ENCODE measurements at regions not wholly inside any gene's neighbourhood (a gene's known extent, or its start where the extent isn't known, plus 50 kb on each side); places are given as distances from the start of the nearest gene placed in this dataset.
A peak's percentile ranks its signal among the peaks of the same experiment; 100 is the strongest.
"Not testable (repeated sequence)": the region's sequence is repeated elsewhere in the genome, so short reads cannot be mapped to it uniquely, and the experiment has no call there.

DNA sequence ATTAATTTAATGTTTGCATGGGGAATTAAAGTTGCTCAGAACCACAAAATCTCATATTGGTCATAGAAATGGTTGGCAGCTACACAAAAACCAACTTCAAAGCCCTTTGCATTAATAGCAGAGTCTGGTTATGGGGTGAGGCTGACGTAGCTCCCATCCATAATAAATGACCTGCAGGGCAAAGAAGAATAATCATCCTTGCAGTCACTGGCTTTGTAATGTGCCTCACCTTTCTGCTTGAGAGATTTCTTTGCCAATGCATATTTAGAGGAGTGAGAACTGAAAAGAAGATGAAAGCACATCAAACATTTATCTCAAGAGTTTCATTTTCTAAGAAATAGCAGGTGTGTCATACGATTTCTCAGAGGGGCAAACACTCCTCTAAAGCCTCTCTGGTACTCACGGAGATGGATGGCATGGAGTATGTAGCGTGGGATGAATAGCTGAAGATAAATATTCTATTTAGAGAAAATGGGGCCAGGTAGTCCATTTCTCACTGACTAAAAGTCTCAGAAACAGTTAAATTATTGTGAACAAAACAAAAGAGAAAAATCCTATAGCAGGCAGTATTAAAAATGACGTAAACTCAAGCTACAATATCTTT lies 1491.9 kb downstream of the FAM181B start:
- no peak for DNase-seq

DNA sequence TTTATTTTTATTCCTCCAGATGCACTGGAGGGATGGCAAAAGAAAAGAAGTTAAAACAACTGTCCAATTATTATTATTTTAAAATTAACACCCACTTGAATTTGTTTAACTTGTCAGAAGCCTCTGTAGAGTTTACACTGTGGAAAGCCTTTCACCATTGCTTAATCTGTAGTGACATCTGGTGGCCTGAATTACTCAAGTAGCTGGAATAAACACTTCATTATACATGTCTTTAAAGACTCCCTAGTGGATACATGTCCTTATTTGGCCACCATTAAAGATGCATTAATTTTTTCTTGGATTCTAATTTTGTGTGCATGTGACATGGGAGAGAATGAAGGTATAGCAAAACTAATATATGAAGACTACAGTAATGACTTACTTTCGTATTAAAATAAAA lies 1496.5 kb downstream of the FAM181B start:
- DNase-seq: peak; percentile 0 to 43

DNA sequence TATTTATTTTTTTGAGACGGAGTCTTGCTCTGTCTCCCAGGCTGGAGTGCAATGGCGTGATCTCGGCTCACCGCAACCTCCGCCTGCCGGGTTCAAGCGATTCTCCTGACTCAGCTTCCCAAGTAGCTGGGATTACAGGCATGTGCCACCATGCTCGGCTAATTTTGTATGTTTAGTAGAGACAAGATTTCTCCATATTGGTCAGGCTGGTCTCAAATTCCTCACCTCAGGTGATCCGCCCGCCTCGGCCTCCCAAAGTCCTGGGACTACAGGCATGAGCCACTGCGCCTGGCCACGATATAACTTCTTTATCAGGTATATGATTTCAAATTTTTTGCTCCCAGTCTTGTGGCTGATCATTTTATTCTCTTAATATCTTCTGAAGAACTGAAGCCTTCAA lies 1506.3 kb downstream of the FAM181B start:
- DNase-seq: not testable (repeated sequence)

DNA sequence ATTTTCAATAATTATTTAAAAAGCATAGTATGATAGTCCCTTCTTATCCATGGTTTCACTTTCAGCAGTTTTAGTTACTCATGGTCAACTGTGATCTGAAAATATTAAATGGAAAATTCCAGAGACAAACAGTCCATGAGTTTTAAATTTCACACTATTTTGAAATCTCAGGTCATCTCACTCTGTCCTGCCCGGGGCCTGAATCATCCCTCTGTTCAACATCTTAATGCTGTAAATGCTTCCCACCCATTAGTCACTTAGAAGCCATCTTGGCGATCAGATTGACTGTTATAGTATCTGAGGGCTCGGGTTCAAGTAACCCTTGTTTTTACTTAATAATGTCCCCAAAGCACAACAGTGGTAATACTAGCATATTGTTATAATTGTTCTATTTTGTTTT lies 1509.3 kb downstream of the FAM181B start:
- no peak for DNase-seq

DNA sequence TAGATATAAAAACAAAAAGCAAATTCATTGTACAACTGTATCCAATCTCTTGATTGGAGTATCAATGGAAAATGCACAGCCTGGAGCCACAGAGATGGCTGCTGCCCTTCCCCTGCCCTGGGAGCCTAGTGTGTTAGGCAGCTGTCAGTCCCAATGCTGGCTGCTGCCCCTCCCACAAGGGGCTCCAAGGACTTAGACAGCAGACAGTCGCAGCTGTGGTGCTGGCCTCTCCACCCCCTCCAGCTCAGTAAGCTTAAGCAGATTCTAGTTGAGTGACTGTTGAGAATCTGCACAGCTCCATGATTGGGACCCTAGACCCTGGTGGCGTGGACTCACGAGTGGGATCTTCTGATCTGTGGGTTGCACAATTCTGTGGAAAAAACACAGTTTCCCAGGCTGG lies 1511.2 kb downstream of the FAM181B start:
- no peak for DNase-seq

DNA sequence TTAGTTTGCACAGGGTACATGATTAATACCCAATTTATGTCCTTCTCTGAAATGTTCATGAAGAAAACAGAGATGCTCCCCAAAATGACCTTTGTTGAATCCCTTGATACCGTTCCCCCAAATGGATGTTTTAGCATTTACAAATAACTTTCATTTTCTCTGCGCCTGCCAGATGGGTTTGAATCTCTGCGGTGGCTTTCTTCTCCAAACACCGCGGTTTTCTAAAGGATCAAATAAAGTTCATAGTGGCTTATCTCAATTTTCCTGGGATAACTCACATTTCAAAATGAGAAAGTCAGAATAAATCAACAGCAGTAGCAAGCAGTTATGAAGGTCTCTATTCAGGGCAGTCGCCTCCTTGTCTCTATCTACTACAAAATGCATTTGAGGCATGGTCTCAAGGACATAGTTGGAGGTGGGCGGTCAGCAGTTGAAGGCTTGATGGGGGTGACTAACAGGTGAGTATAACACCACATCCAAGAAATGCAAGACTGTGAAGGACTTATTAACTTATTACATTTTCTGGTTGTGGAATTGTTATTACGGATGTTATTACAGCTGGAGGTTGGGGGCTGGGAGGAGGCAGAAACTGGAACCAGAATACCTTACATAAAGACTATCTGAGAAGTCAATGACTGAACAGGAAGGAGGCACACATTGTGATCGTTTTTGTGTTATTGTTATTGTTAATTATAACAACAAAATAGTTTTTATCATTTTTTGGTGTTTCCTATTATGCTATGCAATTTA lies 1513.3 kb downstream of the FAM181B start:
- no peak for DNase-seq

DNA sequence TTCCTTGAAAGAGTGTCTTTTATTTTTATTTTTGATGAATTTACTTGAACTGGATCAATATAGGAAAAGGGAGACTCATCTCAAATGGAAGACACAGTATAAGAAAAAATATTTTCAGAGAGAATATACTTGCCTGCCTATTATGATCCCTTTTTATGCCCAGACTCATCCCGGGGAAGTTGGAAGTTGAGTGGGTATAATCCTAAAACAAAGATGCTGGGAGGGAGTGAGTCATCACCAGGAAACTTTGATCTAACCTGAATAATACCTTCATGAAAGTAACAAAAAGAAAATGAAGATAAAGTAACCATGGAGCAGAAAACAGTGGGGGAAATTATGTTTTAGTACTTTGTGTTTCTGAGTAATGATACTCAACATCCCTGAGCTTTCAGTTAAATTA lies 1514.0 kb downstream of the FAM181B start:
- no peak for DNase-seq

DNA sequence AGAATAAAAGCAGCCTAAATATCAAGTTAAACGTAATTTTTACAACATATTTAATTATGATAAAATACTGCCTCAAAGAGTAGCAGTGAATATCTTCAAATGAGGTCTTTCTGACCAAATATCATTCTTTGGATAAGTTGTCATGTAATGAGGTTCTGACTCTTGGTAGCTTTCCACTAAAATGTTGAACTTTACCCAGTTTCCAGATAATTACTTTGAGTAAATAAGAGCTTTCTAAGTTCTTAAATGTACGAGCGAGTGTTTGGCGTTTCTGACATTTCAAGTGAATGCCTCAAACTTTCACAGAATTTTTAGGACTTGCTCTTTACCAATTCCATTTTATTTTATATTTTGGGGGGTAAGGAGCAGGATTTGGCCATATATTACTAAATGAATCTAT lies 1515.2 kb downstream of the FAM181B start:
- DNase-seq: no peak

DNA sequence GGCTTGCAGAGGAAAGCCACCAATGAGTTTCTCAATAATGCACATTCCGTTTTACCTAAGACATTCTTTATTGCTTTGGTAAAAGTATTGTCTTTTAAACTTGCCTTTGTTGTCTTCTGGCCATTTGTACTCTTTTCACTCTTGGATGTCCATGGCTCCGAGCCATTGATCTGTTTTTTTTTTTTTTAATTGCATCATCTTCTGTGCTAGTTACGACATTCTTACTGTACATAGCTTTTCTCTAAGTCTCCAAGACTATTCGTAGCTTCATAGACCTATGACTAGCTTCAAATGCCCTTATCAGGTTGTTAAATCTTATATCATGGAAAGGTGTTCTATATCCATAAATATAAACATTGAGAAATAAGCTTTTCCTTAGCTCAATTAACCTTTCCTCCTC lies 1522.6 kb downstream of the FAM181B start:
- DNase-seq: no peak

DNA sequence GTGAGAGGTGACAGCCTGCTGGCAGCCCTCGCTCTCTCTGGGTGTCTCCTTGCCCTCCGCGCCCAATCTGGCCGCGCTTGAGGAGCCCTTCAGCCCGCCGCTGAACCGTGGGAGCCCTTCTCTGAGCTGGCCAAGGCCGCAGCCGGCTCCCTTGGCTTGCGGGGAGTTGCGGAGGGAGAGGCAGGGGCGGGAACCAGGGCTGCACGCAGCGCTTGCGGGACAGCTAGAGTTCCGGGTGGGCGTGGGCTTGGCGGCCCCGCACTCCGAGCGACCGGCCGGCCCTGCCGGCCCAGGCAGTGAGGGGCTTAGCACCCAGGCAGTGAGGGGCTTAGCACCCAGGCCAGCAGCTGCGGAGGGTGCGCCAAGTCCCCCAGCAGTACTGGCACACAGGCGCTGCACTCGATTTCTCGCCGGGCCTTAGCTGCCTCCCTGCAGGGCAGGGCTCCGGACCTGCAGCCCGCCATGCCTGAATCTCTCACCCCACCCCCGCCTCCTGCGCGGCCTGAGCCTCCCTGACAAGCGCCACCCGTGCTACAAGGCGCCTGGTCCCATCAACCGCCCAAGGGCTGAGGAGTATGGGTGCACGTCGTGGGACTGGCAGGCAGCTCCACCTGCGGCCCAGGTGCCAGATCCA lies 1526.1 kb downstream of the FAM181B start:
- no peak for DNase-seq

DNA sequence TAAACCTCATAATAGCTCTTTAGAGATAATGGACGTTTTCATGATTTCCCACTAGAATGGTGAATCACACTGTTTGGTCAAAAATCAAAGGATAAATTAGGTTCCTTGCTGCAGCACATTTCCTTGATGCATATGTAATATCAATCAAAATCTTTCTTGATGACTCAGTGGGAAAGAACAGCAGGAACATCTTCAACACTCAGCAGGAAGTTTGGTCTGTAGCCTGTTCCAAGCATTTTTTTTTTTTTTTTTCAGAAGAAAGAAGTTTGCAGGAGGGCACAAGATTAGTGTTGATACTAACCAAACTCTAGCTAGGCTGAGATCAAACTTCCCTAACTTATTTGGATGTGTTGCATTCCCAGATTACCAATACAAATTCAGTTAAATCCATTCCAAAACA lies 1529.8 kb downstream of the FAM181B start:
- DNase-seq: no peak

DNA sequence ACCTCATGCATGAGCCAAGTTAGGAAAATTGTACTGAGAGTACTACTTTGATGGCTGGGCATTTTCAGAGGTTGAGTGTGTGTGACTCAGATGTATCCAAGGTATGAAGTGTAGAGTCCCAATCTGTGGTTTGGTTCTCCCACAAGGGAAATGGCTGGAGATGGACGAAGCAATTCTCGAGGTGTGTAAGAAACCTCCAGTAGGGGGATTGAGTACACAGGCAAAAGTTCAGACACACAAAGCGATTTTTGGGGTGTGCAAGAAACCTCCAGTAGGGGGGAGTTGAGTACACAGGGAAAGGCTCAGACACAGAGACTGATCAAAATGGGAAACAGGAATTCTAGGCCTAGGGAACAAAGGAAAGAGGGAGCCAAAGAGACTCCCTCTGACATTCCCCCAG lies 1536.3 kb downstream of the FAM181B start:
- no peak for DNase-seq

DNA sequence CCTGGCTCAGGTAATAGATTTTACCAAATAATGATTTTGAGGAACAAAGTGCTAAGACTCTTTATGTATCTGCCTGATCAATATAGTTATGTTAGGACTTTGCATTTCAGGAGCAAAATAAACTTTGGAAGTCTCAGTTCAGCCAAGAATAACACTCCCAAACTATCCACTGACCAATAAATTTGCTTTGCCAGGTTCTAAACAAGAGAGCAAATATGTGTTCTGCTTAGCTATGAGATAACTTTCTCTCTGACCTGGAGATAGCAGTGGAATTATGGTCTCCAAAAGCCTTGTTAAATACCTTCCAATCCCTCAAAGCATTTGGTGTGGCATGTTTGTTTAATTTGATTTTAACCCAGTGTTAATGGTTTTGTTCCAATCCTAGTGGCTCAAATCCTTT lies 1541.1 kb downstream of the FAM181B start:
- DNase-seq: no peak

DNA sequence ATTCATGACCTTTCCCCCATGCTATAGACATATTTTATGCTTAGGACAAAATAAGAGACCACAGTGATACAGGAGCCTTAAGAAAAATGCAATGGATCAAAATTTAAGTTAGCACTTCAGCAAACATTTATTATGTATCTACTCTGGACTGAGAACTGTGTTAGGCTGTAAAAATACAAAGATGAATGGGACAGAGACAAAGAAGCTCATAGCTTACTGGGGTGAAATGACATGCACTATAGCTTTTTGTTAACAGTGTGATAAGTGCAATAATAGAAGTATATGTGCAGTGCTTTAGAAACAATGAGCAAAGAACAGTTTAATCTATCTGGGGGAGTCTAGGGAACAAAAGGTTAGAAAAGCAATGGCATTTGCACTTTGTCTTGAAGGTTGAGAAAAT lies 1543.1 kb downstream of the FAM181B start:
- DNase-seq: no peak

DNA sequence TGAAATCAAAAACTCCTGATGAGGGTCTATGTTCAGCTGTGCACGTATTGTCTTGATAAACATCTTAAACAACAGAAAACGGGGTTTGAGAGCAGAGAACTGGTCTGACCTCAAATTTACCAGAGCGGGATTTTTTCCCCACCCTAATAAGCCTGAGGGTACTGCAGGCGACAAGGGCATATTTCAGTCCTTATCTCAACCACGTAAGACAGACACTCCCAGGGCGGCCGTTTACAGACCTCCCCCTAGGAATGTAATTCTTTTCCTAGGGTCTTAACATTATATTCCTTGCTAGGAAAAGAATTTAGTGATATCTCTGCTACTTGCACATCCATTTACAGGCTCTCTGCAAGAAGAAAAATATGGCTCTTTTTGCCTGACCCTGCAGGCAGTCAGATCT lies 1546.6 kb downstream of the FAM181B start:
- not testable (repeated sequence) for DNase-seq

DNA sequence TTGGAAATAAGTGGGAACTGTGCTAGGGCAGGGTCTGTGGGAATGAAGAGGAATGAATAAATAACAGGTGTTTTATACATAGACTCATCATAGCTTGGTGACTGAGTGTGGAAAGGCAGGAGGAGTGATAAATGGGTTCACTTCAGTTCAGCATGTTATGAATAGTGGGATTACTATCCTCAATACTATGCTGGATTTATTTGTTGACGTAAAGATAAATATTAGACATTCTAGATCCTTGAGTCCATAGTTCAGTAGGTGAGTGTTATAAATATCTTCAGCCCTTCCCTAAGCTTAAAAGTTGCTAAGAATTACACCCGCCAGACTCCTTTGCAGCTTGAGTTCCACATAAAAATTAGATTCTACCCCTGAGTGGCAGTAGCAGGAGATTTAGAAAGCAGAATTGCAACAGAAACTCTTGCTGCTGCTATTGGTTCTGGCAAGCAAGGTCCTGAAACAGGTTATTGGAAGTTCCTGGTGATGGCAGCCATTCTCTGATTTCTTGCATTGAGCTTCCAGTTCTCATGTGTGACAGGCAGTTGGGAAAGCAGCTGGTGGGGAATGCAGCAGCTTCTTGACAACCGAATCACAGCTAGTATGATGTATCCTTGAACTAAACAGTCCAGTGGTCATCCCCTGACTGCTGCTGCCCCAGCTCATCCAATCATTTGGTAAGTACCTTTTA lies 1558.9 kb downstream of the FAM181B start:
- no peak for DNase-seq

DNA sequence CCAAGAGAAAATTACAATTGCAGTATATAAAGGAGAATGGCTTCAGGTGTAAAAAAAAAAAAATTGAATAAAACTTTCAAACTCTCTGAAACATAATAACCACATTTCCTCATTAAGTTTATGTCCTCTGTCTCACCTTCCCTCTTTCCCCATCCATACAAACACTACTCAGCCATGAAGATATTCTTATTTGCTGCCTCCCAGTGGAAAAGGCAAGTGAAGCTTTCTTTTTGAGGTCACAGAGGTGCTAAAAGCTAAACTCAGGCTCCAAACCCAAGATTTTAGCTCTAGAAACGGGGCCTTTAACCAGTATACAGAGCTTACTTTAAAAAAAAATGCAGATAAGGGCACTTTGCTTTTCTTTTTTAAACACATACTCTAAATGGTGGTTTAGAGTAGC lies 1568.5 kb downstream of the FAM181B start:
- no peak for DNase-seq

DNA sequence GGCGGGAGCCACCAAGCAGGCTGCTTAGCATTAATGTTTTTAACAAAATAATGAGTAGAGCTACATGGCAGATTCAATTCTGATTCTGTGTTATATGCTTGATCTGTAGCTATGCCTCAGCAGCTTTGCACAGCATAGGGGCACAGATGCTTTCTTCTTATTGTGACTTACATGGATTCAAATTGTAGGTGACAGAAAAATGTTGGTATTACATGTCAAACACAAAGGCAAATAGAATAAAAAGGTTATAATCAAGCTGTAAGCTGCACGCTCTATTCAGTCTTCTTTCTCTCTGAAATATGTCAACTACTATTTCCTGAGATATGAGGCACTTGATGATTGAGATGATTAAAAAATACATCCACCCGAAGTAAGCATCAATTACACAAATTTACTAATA lies 1573.8 kb downstream of the FAM181B start:
- DNase-seq: no peak

DNA sequence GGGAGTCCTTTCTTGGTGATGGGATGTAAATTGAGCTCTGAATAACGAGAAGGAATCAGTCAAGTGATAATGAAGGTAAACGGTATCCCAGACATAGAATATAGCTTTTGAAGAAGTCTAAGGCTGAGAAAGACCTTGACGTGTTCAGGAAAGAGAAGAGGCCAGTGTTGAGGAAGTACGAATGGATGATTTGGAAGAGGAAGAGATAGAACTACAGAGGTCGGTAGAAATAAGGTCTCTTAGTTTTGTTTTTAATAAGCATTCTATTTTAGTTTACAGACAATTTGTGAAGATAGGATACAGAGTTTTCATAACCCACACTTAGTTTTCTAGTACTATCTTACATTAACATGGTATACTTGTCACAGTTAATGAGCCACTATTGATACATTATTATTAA lies 1598.1 kb downstream of the FAM181B start:
- DNase-seq: no peak

DNA sequence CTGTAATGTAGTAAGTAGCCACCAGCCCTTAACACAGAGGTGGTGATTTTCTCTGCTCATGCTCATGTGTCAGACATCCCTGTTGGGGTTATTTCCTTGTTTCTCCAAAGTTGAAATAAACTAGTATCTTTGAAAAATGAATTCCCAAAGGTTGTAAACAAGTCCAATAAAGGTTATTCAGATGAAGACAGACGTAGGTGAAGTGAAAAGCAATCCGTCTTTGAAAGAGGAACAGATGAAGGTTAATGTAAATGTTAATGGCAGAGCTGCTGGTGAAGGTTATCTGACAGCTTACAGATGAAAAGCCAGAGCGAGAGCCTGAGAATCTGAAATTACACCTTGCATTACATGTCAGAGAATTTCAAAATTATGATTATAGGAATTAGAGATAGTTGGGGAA lies 1604.0 kb downstream of the FAM181B start:
- DNase-seq: no peak

DNA sequence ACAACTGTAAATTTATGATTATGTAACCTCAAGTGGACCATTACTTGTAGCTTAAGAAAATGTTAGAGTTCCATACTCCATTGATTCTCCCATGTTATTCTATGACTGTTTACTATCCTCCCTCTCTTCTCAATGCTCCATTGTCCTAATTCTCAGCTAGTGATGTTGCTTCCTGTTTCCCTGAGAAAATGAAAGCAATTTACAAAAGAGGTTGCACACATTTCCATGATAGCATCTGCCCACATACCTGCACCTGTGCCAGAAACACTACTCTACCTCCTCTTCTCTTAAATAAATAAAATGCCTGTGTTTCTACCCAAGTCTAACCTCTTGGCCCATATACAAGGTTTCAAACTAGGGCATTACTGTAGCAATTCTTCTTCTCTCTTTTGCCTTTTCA lies 1620.9 kb downstream of the FAM181B start:
- no peak for DNase-seq

DNA sequence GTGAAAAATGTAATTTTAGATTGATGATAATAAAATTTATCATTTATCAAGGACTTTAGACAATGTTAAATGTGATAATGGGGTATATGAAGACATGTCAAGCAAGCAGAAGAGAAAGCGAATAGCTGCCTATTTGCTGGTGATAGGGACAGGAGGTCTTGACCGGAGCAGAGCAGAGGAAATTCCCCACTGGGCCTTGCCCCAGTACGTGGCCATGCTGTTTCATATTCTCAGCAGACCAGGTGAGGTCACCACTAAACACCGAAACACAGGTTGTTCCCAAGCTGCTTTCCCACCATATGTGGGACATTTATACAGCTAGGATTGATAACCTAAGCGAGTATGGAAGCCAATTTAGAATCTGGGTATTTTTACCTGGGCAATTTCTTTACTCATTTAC lies 1629.6 kb downstream of the FAM181B start:
- no peak for DNase-seq

DNA sequence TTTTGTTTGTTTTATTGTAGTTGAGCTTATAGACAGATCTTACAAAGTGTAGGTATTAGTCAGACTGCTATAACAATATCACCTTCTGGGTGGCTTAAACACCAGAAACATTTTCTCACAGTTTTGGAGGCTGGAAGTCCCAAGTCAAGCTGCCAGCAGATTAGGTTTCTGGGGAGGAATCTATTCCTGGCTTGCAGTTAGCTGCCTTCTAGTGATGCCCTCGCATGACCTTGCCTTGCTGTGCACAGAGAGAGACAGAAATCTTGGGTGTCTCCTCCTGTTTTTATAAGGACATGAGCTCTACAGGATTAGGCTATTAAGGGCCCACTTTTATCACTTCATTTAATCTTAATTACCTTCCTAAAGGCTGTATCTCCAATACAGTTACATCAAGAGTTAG lies 1635.2 kb downstream of the FAM181B start:
- no peak for DNase-seq

DNA sequence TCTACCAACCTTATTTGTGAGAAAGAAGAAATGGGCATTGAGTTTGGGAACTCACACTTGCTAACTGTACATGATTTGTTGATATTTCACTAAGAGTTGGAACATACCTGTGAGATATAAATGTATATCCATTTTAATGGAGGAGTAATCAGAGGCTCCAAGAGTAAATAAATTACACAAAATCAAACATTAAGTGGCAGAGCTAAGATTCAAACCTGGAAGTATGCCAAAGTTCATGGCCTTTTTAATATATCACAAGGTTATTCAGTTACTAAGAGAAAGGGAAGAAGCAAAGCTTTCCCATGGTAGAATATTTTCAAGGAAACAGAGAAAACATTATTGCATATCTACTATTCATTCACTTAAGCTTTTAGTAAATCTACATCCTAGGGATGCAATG lies 1641.1 kb downstream of the FAM181B start:
- DNase-seq: no peak

All from NCI-H2081 (cell line).